Prostate gland (tissue), 2 donors: ENCODE measurements at regions not wholly inside any gene's neighbourhood (a gene's known extent, or its start where the extent isn't known, plus 50 kb on each side); places are given as distances from the start of the nearest gene placed in this dataset.

ENCODE experiments used
- DNase-seq: peaks from one replicate; pipeline ENCODE4 v3.0.0-alpha.2; 2019; ENCODE audit warnings: low spot score
- H3K27ac ChIP-seq, 2 donors: fragments of 200-600 bp; sonication (generic); 2 replicates each; pipeline ENCODE4 v1.5.1; 2017 to 2019
- H3K27me3 ChIP-seq: fragments of 200-600 bp; sonication (generic); replicated peaks from 2 replicates; pipeline ENCODE4 v1.5.1; 2019; ENCODE audit not compliant: insufficient read depth
- H3K36me3 ChIP-seq, 2 donors: fragments of 200-600 bp; sonication (generic); 1 replicate in 1 of 2; 2 replicates in 1 of 2; pipeline versions ENCODE4 v1.5.1 to v1.8.1; 2017 to 2019
- H3K4me1 ChIP-seq: fragments of 200-600 bp; sonication (generic); replicated peaks from 2 replicates; pipeline ENCODE4 v1.5.1; 2019
- H3K4me3 ChIP-seq, 2 donors: fragments of 200-600 bp; sonication (generic); 2 replicates each; pipeline ENCODE4 v1.5.1; 2017 to 2019
- H3K9me3 ChIP-seq: fragments of 200-600 bp; sonication (generic); 2 replicates; pipeline ENCODE4 v1.5.1; 2017
- POLR2A ChIP-seq: fragments of 450-650 bp; IDR thresholded peaks from one replicate; pipeline ENCODE4 v1.6.1; 2016; ENCODE audit warnings: antibody characterized with exemption, mild to moderate bottlenecking
- POLR2AphosphoS5 ChIP-seq: sonication (generic); formaldehyde crosslinking; IDR thresholded peaks from one replicate; pipeline ENCODE4 v1.6.1; 2017; ENCODE audit warnings: antibody characterized with exemption
- WGBS: methylation state at CpG from one replicate; pipeline ENCODE4 v1.1.5; 2018; 5-methylcytosine and 5-hydroxymethylcytosine counted together
- intact Hi-C: fragments of 100-400 bp; cut with DNase I; formaldehyde crosslinking; loops from one replicate; pipeline ENCODE4 v1.14.2; 2022
- TF ChIP-seq, protein P1 (sequence below), 4 experiments: fragments of 200-600 bp in 2 of 4; fragments of 450-650 bp in 2 of 4; sonication (generic) in 2 of 4; IDR thresholded peaks; 1 replicate in 3 of 4; 2 replicates in 1 of 4; pipeline ENCODE4 v1.5.1; 2016 to 2019; ENCODE audit warnings: antibody characterized with exemption in 4 of 4, mild to moderate bottlenecking in 2 of 4, moderate library complexity in 2 of 4

DNA sequence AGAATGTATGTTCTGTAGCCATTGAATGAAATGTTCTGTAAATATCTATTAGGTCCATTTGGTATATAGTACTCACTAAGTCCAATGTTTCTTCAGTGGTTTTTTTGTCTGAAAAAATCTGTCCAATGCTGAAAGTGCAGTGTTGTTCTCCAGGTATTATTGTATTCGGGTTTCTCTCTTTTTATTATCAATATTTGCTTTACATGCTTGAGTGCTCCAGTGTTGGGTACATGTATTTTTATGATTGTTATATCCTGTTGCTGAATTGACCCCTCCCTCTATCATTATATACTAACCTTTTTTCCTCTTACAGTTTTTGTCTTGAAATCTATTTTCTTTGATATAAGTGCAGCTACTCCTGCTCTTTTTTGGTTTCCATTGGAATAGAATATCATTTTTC, 382.2 kb downstream of the CCER1 start:
- DNase-seq: no peak
- TF ChIP-seq, protein P1, sequence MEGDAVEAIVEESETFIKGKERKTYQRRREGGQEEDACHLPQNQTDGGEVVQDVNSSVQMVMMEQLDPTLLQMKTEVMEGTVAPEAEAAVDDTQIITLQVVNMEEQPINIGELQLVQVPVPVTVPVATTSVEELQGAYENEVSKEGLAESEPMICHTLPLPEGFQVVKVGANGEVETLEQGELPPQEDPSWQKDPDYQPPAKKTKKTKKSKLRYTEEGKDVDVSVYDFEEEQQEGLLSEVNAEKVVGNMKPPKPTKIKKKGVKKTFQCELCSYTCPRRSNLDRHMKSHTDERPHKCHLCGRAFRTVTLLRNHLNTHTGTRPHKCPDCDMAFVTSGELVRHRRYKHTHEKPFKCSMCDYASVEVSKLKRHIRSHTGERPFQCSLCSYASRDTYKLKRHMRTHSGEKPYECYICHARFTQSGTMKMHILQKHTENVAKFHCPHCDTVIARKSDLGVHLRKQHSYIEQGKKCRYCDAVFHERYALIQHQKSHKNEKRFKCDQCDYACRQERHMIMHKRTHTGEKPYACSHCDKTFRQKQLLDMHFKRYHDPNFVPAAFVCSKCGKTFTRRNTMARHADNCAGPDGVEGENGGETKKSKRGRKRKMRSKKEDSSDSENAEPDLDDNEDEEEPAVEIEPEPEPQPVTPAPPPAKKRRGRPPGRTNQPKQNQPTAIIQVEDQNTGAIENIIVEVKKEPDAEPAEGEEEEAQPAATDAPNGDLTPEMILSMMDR (IDR thresholded peaks at IDR 0.05): no peak
- TF ChIP-seq POLR2AphosphoS5 (no peak), POLR2A (no peak)
- Histone ChIP-seq H3K4me1 (no peaks in the 10 kb centered on the region), H3K9me3 (no peaks in the 10 kb centered on the region), H3K27me3 (no peaks in the 10 kb centered on the region), H3K27ac (no peak overlapping the region), H3K36me3 (no peaks in the 10 kb centered on the region), H3K4me3 (no peak overlapping the region)
- intact Hi-C loops: no loop called here
- WGBS: 35% methylated on average over 1 of the region's 1 CpG

DNA sequence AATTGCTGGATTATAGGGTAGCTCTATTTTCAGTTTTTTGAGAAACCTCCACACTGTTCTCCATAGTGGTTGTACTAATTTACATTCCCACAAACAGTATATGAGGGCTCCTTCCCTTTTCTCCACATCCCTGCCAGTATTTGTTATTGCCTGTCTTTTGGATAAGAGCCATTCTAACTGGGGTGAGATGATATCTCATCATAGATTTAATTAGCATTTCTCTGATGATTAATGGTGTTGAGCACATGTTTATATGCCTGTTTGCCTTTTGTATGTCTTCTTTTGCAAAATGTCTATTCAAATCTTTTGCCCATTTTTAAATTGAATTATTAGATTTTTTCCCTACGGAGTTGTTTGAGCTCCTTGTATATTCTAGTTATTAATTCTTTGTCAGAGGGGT, 385.3 kb downstream of the CCER1 start:
- Histone ChIP-seq H3K36me3 (no peaks in the 10 kb centered on the region), H3K27me3 (no peaks in the 10 kb centered on the region), H3K27ac (no peak overlapping the region), H3K4me1 (no peaks in the 10 kb centered on the region), H3K9me3 (no peaks in the 10 kb centered on the region), H3K4me3 (no peak overlapping the region)
- WGBS: 81% methylated on average over 1 of the region's 1 CpG
- no peak for DNase-seq
- intact Hi-C loops: no loop called here
- TF ChIP-seq POLR2AphosphoS5: no peak
- TF ChIP-seq, protein P1 (IDR thresholded peaks at IDR 0.05): no peak
- no peak for TF ChIP-seq POLR2A

DNA sequence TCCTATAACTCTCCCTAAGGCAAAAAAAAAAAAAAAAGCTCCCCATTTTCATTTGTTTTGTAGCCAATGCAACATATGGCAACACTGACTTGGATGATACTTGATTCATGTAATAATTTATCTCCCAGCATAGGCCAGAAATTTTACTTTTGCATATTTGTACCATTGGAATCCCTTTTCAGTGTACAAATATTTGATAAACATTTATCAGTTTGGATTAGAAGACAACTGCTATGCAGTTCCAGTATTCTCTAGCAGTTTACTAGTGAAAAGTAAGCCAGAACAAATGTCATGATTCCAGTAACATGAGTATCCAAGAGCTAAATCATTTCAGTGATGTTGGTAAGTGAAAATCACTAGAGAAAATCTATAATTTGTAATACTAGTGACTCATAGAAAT, 392.3 kb downstream of the CCER1 start:
- intact Hi-C loops: no loop called here
- Histone ChIP-seq H3K27me3 (no peaks in the 10 kb centered on the region), H3K4me1 (no peaks in the 10 kb centered on the region), H3K9me3 (no peaks in the 10 kb centered on the region), H3K27ac (no peak overlapping the region), H3K4me3 (no peak overlapping the region), H3K36me3 (no peaks in the 10 kb centered on the region)
- TF ChIP-seq POLR2A: no peak
- TF ChIP-seq, protein P1 (IDR thresholded peaks at IDR 0.05): no peak
- no peak for TF ChIP-seq POLR2AphosphoS5
- no peak for DNase-seq

GRCh38 chr12:90548595-90548994, 406.4 kb downstream of the CCER1 start:
- Histone ChIP-seq H3K27ac (no peak overlapping the region), H3K27me3 (no peaks in the 10 kb centered on the region), H3K36me3 (no peaks in the 10 kb centered on the region), H3K4me3 (no peak overlapping the region), H3K4me1 (no peaks in the 10 kb centered on the region), H3K9me3 (no peaks in the 10 kb centered on the region)
- TF ChIP-seq, protein P1 (IDR thresholded peaks at IDR 0.05): no peak
- no peak for TF ChIP-seq POLR2AphosphoS5
- TF ChIP-seq POLR2A: no peak
- intact Hi-C loops: no loop called here
- DNase-seq: no peak
- WGBS: 90% methylated on average over 1 of the region's 1 CpG

DNA sequence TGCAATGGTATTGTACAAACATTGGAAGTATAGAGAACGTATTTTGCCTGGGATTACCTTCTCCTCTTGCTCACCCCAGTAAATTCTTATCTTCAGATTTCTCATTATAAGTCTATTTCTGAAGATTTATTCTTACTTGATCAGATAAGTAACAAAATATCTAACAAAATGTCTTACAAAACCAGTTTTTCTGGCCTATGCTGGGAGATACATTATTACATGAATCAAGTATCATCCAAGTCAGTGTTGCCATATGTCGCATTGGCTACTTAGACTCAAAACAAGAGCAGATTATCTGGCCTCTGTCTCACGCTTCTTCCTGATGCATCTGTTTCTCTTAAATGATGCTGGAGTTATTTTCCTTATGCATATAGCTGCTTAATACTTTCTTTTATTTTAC, 408.5 kb downstream of the CCER1 start:
- DNase-seq: no peak
- H3K27ac ChIP-seq: no peak overlapping the region
- intact Hi-C loops: no loop called here
- no peaks in the 10 kb centered on the region for H3K27me3 ChIP-seq
- no peaks in the 10 kb centered on the region for H3K4me1 ChIP-seq
- H3K4me3 ChIP-seq: no peak overlapping the region
- no peak for TF ChIP-seq POLR2AphosphoS5
- TF ChIP-seq, protein P1 (IDR thresholded peaks at IDR 0.05): no peak
- no peak for TF ChIP-seq POLR2A
- WGBS: 49% methylated on average over 3 of the region's 3 CpGs
- H3K36me3 ChIP-seq: no peaks in the 10 kb centered on the region
- H3K9me3 ChIP-seq: no peaks in the 10 kb centered on the region
